Lung (tissue), 11 donors: ENCODE measurements at regions not wholly inside any gene's neighbourhood (a gene's known extent, or its start where the extent isn't known, plus 50 kb on each side); places are given as distances from the start of the nearest gene placed in this dataset.

ENCODE experiments used
- ATAC-seq: fragments of 200-7000 bp; cut with Tn5 transposase; one replicate; pipeline ENCODE4 v1.9.1; 2020; ENCODE audit warnings: moderate number of reproducible peaks; ENCODE audit not compliant: insufficient read depth, low FRiP score
- DNase-seq, 3 donors: peaks; one replicate each; pipeline ENCODE4 v3.0.0-alpha.2; 2013 to 2017
- H3K27ac ChIP-seq, 2 donors: one replicate each; pipeline ENCODE4 v1.5.1; 2013; ENCODE audit warnings: mild to moderate bottlenecking in 2 of 2, moderate library complexity in 2 of 2, control low read depth in 1 of 2, inconsistent platforms in 1 of 2, low read depth in 1 of 2, low read length in 1 of 2
- H3K27me3 ChIP-seq, 3 donors: one replicate each; pipeline ENCODE4 v1.5.1; 2013; ENCODE audit warnings: low read length in 2 of 3; ENCODE audit not compliant: control insufficient read depth in 3 of 3, insufficient read depth in 3 of 3
- H3K36me3 ChIP-seq, 4 donors: one replicate each; pipeline ENCODE4 v1.5.1; 2013; ENCODE audit warnings: low read length in 4 of 4, mild to moderate bottlenecking in 1 of 4, moderate library complexity in 1 of 4; ENCODE audit not compliant: control insufficient read depth in 4 of 4, insufficient read depth in 4 of 4
- H3K4me1 ChIP-seq, 5 donors: one replicate each; pipeline ENCODE4 v1.5.1; 2013; ENCODE audit warnings: low read length in 5 of 5, mild to moderate bottlenecking in 2 of 5, moderate library complexity in 1 of 5; ENCODE audit not compliant: control insufficient read depth in 5 of 5, insufficient read depth in 5 of 5
- H3K4me3 ChIP-seq: one replicate; pipeline ENCODE4 v1.5.1; 2013; ENCODE audit warnings: mild to moderate bottlenecking, control low read depth, moderate library complexity
- H3K9ac ChIP-seq, 2 donors: one replicate each; pipeline ENCODE4 v1.5.1; 2013; ENCODE audit warnings: low read length in 2 of 2, control low read depth in 1 of 2; ENCODE audit not compliant: insufficient read depth in 1 of 2
- H3K9me3 ChIP-seq, 4 donors: one replicate each; pipeline ENCODE4 v1.5.1; 2013; ENCODE audit warnings: low read length in 3 of 4, mild to moderate bottlenecking in 1 of 4, moderate library complexity in 1 of 4; ENCODE audit not compliant: control insufficient read depth in 4 of 4, insufficient read depth in 3 of 4
- WGBS, 2 donors: extraction: QIAGEN DNeasy Blood & Tissue Kit; methylation state at CpG; one replicate each; pipeline ENCODE4 v1.1.7; 2013; 5-methylcytosine and 5-hydroxymethylcytosine counted together
- TF ChIP-seq, protein P1 (sequence below): IDR thresholded peaks from 2 replicates; pipeline ENCODE4 v1.5.1; 2012; ENCODE audit warnings: mild to moderate bottlenecking; ENCODE audit errors: control extremely low read depth, extremely low read depth
- donor health status: control.
- donor health status: control.
- donor health status: Bipolar disorder and iron deficiency.
- donor health status: healthy.
- donor health status: DM: yes; HTN: yes; CAD: no.

DNA sequence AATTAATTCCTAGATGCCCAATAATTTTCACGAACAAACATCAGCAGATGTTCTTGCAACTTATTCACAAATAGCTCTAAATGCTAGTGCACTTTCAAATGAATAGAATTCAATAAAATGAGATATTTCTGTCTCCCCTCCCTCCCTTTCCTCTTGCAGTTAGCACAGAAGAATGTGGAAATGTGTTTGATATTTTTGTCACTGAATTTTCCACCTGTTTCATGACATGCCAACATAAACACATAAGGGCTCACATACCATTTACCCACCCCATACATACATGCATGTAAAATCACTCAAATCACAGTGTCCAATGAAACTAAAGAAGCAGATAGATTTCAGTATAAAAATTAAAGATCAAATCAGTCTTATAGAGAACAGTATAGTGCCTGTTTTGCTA, 746.9 kb upstream of the MARCKS start:
- Histone ChIP-seq H3K4me1 (peaks cover 0 to 4% (median 0%) of the 10 kb centered on the region in 5 donors), H3K36me3 (no peaks in the 10 kb centered on the region), H3K4me3 (no peak overlapping the region), H3K9ac (no peak overlapping the region), H3K27ac (no peak overlapping the region), H3K27me3 (no peaks in the 10 kb centered on the region), H3K9me3 (no peaks in the 10 kb centered on the region)
- ATAC-seq (no peak), DNase-seq (peak in 2 of 3 donors; percentile 32 to 39)
- WGBS, 2 donors = 81 to 93% methylated on average over 1 of the region's 1 CpG
- TF ChIP-seq, protein P1, sequence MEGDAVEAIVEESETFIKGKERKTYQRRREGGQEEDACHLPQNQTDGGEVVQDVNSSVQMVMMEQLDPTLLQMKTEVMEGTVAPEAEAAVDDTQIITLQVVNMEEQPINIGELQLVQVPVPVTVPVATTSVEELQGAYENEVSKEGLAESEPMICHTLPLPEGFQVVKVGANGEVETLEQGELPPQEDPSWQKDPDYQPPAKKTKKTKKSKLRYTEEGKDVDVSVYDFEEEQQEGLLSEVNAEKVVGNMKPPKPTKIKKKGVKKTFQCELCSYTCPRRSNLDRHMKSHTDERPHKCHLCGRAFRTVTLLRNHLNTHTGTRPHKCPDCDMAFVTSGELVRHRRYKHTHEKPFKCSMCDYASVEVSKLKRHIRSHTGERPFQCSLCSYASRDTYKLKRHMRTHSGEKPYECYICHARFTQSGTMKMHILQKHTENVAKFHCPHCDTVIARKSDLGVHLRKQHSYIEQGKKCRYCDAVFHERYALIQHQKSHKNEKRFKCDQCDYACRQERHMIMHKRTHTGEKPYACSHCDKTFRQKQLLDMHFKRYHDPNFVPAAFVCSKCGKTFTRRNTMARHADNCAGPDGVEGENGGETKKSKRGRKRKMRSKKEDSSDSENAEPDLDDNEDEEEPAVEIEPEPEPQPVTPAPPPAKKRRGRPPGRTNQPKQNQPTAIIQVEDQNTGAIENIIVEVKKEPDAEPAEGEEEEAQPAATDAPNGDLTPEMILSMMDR = no peak

DNA sequence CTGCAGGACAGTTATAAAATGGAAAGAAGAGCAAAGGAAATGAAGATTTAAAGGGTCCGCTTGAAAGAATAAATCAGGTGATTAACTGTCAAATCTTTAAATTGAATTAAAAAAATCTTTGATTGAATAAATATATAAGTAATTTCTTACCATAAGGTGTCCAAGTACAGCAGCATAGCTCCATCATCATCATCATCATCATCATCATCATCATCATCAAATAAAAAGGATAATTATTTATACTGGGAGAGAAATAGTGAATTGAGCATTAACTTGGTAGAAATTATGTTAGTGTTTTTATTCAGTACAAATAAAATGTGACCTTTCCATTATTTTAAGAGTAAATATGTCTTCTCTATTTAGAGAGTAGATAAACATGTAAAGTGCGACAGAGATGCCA, 745.6 kb upstream of the MARCKS start:
- Histone ChIP-seq H3K9ac (no peak overlapping the region), H3K9me3 (no peaks in the 10 kb centered on the region), H3K36me3 (no peaks in the 10 kb centered on the region), H3K27ac (no peak overlapping the region), H3K4me1 (peaks cover 0 to 4% (median 0%) of the 10 kb centered on the region in 5 donors), H3K4me3 (no peak overlapping the region), H3K27me3 (no peaks in the 10 kb centered on the region)
- WGBS, 2 donors = 96 to 98% methylated on average over 2 of the region's 2 CpGs
- ATAC-seq (no peak), DNase-seq (no peak)
- TF ChIP-seq, protein P1 = no peak

DNA sequence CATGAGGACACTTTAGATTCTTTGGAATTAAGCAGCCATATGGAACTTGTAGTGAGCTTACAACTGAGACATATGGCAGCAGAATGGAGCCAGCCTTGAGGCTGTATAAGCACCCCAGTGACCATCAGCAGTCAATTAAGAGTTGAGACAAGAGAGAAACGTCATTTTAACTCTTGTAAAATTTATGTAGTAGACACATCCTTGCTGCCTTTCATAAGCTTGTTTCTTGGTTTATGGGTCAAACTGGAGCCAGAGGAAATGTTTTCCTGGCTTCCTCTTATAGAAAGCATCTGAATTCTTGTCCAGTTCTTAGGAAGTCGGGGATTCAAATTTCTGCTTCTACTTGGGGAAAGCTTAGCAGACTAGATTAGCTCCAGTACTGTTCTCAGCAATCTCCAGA, 745.1 kb upstream of the MARCKS start:
- Histone ChIP-seq H3K36me3 (no peaks in the 10 kb centered on the region), H3K27me3 (no peaks in the 10 kb centered on the region), H3K4me1 (peaks cover 0 to 4% (median 0%) of the 10 kb centered on the region in 5 donors), H3K4me3 (no peak overlapping the region), H3K9me3 (peaks cover 0 to 2% (median 0%) of the 10 kb centered on the region in 4 donors), H3K9ac (no peak overlapping the region), H3K27ac (no peak overlapping the region)
- no peak for DNase-seq
- ATAC-seq = no peak
- WGBS, 2 donors = 36 to 47% methylated on average over 2 of the region's 2 CpGs
- TF ChIP-seq, protein P1 = no peak

DNA sequence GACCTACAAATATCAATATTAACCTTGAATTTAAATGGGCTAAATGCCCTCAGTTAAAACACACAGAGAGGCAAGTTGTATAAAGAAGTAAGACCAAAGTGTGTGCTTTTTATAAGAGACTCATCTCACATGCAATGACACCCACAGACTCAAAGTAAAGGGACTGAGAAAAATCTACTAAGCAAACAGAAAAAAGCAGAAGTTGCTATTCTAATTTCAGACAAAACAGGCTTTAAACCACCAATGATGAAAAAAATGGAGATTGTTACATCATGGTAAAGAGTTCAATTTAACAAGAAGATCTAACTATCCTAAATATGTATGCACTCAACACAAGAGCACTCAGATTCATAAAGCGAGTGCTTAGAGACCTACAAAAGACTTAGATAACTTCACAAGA, 741.9 kb upstream of the MARCKS start:
- no peaks in the 10 kb centered on the region for H3K36me3 ChIP-seq
- 79 to 82% methylated on average over 1 of the region's 1 CpG for WGBS, 2 donors

More for the DNA sequence above, 741.9 kb upstream of the MARCKS start:
- Histone ChIP-seq H3K27ac (no peak overlapping the region), H3K4me1 (peaks cover 0 to 2% (median 0%) of the 10 kb centered on the region in 5 donors), H3K9me3 (peaks cover 0 to 5% (median 2%) of the 10 kb centered on the region in 4 donors), H3K27me3 (no peaks in the 10 kb centered on the region), H3K4me3 (no peak overlapping the region), H3K9ac (no peak overlapping the region)
- TF ChIP-seq, protein P1 = no peak
- no peak for DNase-seq
- ATAC-seq = no peak
